Calu3 (cell line): ENCODE measurements at regions not wholly inside any gene's neighbourhood (a gene's known extent, or its start where the extent isn't known, plus 50 kb on each side); places are given as distances from the start of the nearest gene placed in this dataset.

Experiments
- BruUV-seq: library from RNA; stranded (reverse); fragments of 400-500 nt; replicated peaks from 2 replicates; lab custom pipeline; 2021; lab: Mats Ljungman, UMichigan
- CTCF ChIA-PET: fragments of 300-600 bp; sonication (Branson Sonifier 250); formaldehyde crosslinking; loops from one replicate; lab custom pipeline; 2022; ENCODE audit warnings: antibody characterized with exemption; lab: Charles Lee
- DNase-seq: peaks from one replicate; pipeline ENCODE4 v3.0.0; 2022
- H3K27ac Mint-ChIP-seq: one replicate; pipeline ENCODE4 v1.8.0; 2022; ENCODE audit warnings: mixed read lengths; ENCODE audit not compliant: unreplicated experiment
- H3K27me3 Mint-ChIP-seq: one replicate; pipeline ENCODE4 v1.8.0; 2022; ENCODE audit warnings: mixed read lengths; ENCODE audit not compliant: unreplicated experiment
- H3K36me3 Mint-ChIP-seq: one replicate; pipeline ENCODE4 v1.8.0; 2022; ENCODE audit warnings: mild to moderate bottlenecking, moderate library complexity, mixed read lengths; ENCODE audit not compliant: insufficient read depth, unreplicated experiment
- H3K4me1 Mint-ChIP-seq: one replicate; pipeline ENCODE4 v1.8.0; 2022; ENCODE audit warnings: mild to moderate bottlenecking, low read depth, mixed read lengths; ENCODE audit not compliant: unreplicated experiment
- H3K4me3 Mint-ChIP-seq: one replicate; pipeline ENCODE4 v1.8.0; 2022; ENCODE audit warnings: mild to moderate bottlenecking, low read depth, moderate library complexity, mixed read lengths; ENCODE audit not compliant: unreplicated experiment
- H3K9me3 Mint-ChIP-seq: one replicate; pipeline ENCODE4 v1.8.0; 2022; ENCODE audit warnings: low read depth, mixed read lengths; ENCODE audit not compliant: unreplicated experiment
- CTCF ChIP-seq: fragments of 200-600 bp; IDR thresholded peaks from one replicate; pipeline ENCODE4 v1.8.0; 2022; ENCODE audit warnings: antibody characterized with exemption; ENCODE audit not compliant: unreplicated experiment
- intact Hi-C: fragments of 100-400 bp; cut with micrococcal nuclease; formaldehyde crosslinking; loops from one replicate; pipeline ENCODE4 v1.10.0; 2022; ENCODE audit not compliant: unreplicated experiment

GRCh38 chr3:25971736-25972135 lies 181.8 kb downstream of the OXSM start:
- TF ChIP-seq CTCF: no peak
- H3K4me3 Mint-ChIP-seq: no peak overlapping the region
- no peak overlapping the region for H3K27ac Mint-ChIP-seq
- BruUV-seq: no TSS peak
- no peaks in the 10 kb centered on the region for H3K36me3 Mint-ChIP-seq
- H3K4me1 Mint-ChIP-seq: no peaks in the 10 kb centered on the region
- intact Hi-C loops: no loop called here
- CTCF ChIA-PET: no interaction called here
- H3K9me3 Mint-ChIP-seq: no peaks in the 10 kb centered on the region
- H3K27me3 Mint-ChIP-seq: no peaks in the 10 kb centered on the region
- no peak for DNase-seq

GRCh38 chr3:25973122-25973521 lies 183.2 kb downstream of the OXSM start:
- H3K4me3 Mint-ChIP-seq: no peak overlapping the region
- no peaks in the 10 kb centered on the region for H3K4me1 Mint-ChIP-seq
- TF ChIP-seq CTCF: no peak
- H3K36me3 Mint-ChIP-seq: no peaks in the 10 kb centered on the region
- H3K27ac Mint-ChIP-seq: no peak overlapping the region
- no TSS peak for BruUV-seq
- no peak for DNase-seq
- intact Hi-C loops: no loop called here
- CTCF ChIA-PET: no interaction called here
- no peaks in the 10 kb centered on the region for H3K27me3 Mint-ChIP-seq
- H3K9me3 Mint-ChIP-seq: no peaks in the 10 kb centered on the region

- Mint-ChIP-seq H3K36me3 (no peaks in the 10 kb centered on the region), H3K4me3 (no peak overlapping the region), H3K9me3 (peaks cover 10% of the 10 kb centered on the region), H3K4me1 (no peaks in the 10 kb centered on the region), H3K27ac (no peak overlapping the region), H3K27me3 (no peaks in the 10 kb centered on the region)
- intact Hi-C loops: no loop called here
- CTCF ChIA-PET: interaction anchor here (0.7 kb wide), 1 partner anchor 472 kb away, joined by 3 read pairs; no protein-coding TSS in a partner anchor
- no TSS peak for BruUV-seq
- DNase-seq: no peak
- no peak for TF ChIP-seq CTCF
These were observed 192.9 kb downstream of the OXSM start for GRCh38 chr3:25982756-25983155.

GRCh38 chr3:25985621-25986020 lies 195.7 kb downstream of the OXSM start:
- intact Hi-C loops: no loop called here
- H3K4me1 Mint-ChIP-seq: no peaks in the 10 kb centered on the region
- H3K9me3 Mint-ChIP-seq: peaks cover 10% of the 10 kb centered on the region
- H3K27ac Mint-ChIP-seq: no peak overlapping the region
- CTCF ChIA-PET: no interaction called here
- H3K4me3 Mint-ChIP-seq: no peak overlapping the region
- BruUV-seq: no TSS peak
- no peak for DNase-seq
- H3K36me3 Mint-ChIP-seq: no peaks in the 10 kb centered on the region
- no peaks in the 10 kb centered on the region for H3K27me3 Mint-ChIP-seq
- TF ChIP-seq CTCF: no peak
